SK-N-SH (cell line): ENCODE measurements at regions not wholly inside any gene's neighbourhood (a gene's known extent, or its start where the extent isn't known, plus 50 kb on each side); places are given as distances from the start of the nearest gene placed in this dataset.

ENCODE experiments used
- CTCF ChIA-PET: fragments of 300-600, 350-600 bp; formaldehyde crosslinking; extraction: SDS; loops from one replicate; lab custom pipeline; 2021; lab: Yijun Ruan, JAX
- POLR2A ChIA-PET: fragments of 350-600 bp; sonication (Branson Sonifier 250); formaldehyde crosslinking; extraction: SDS; loops from one replicate; lab custom pipeline; 2020; ENCODE audit warnings: antibody characterized with exemption, inconsistent platforms; lab: Yijun Ruan, JAX
- DNase-seq: peaks from one replicate; pipeline ENCODE4 v3.0.0; 2012
- H2AFZ ChIP-seq: fragments of 200-600 bp; sonication (generic); 2 replicates; pipeline ENCODE4 v1.8.1; 2016; ENCODE audit warnings: antibody characterized with exemption, mild to moderate bottlenecking, low read depth
- H3F3A ChIP-seq: fragments of 200-600 bp; sonication (generic); replicated peaks from 2 replicates; pipeline ENCODE3; 2016; ENCODE audit warnings: antibody characterized with exemption, mild to moderate bottlenecking; ENCODE audit not compliant: insufficient read depth
- H3K27ac ChIP-seq, 2 experiments: fragments of 200-500 bp in 1 of 2; fragments of 200-600 bp in 1 of 2; sonication (Bioruptor generic) in 1 of 2; sonication (generic), shearing (Covaris generic) in 1 of 2; 2 replicates each; pipeline versions ENCODE4 v1.5.1 to v1.6.1; 2014 to 2016; ENCODE audit warnings: low read depth in 2 of 2, inconsistent platforms in 1 of 2, low read length in 1 of 2, mild to moderate bottlenecking in 1 of 2, mixed read lengths in 1 of 2
- H3K27me3 ChIP-seq: fragments of 200-600 bp; sonication (generic), shearing (Covaris generic); 2 replicates; pipeline ENCODE4 v1.6.1; 2016; ENCODE audit warnings: mixed run types; ENCODE audit not compliant: insufficient read depth
- H3K36me3 ChIP-seq, 2 experiments: fragments of 200-500 bp in 1 of 2; fragments of 200-600 bp in 1 of 2; sonication (Bioruptor generic) in 1 of 2; sonication (generic) in 1 of 2; replicated peaks in 1 of 2; 2 replicates each; pipeline versions ENCODE3 to v1.5.1; 2014 to 2016; ENCODE audit warnings: low read length in 1 of 2, mild to moderate bottlenecking in 1 of 2; ENCODE audit not compliant: insufficient read depth in 2 of 2, control insufficient read depth in 1 of 2
- H3K4me1 ChIP-seq, 2 experiments: fragments of 200-500 bp in 1 of 2; fragments of 200-600 bp in 1 of 2; sonication (Bioruptor generic) in 1 of 2; sonication (generic), shearing (Covaris generic) in 1 of 2; 2 replicates each; pipeline versions ENCODE4 v1.5.1 to v1.6.1; 2014 to 2016; ENCODE audit warnings: low read depth in 1 of 2, low read length in 1 of 2, mixed run types in 1 of 2; ENCODE audit not compliant: insufficient read depth in 2 of 2, control insufficient read depth in 1 of 2
- H3K4me2 ChIP-seq: fragments of 200-600 bp; sonication (generic), shearing (Covaris generic); 2 replicates; pipeline ENCODE4 v1.6.1; 2017; ENCODE audit warnings: mixed run types
- H3K4me3 ChIP-seq, 2 experiments: fragments of 200-500 bp in 1 of 2; fragments of 200-600 bp in 1 of 2; sonication (Bioruptor generic) in 1 of 2; sonication (generic), shearing (Covaris generic) in 1 of 2; 2 replicates each; pipeline versions ENCODE4 v1.5.1 to v1.8.1; 2014 to 2016; ENCODE audit warnings: low read depth in 2 of 2, inconsistent platforms in 1 of 2, low read length in 1 of 2, mild to moderate bottlenecking in 1 of 2, mixed read lengths in 1 of 2, moderate library complexity in 1 of 2
- H3K79me2 ChIP-seq: fragments of 200-600 bp; sonication (generic); 2 replicates; pipeline ENCODE4 v1.8.1; 2017; ENCODE audit warnings: mild to moderate bottlenecking; ENCODE audit not compliant: insufficient read depth
- H3K9ac ChIP-seq: fragments of 200-600 bp; sonication (generic); 2 replicates; pipeline ENCODE4 v1.6.1; 2017; ENCODE audit warnings: mixed run types
- H3K9me2 ChIP-seq: fragments of 200-600 bp; sonication (generic); 2 replicates; pipeline ENCODE4 v1.6.1; 2017; ENCODE audit warnings: mixed run types
- H3K9me3 ChIP-seq: fragments of 200-600 bp; sonication (generic); 2 replicates; pipeline ENCODE4 v1.6.1; 2017; ENCODE audit warnings: mixed run types, mild to moderate bottlenecking, moderate library complexity
- H4K20me1 ChIP-seq: fragments of 200-600 bp; sonication (generic); 2 replicates; pipeline ENCODE4 v1.6.1; 2017; ENCODE audit warnings: mild to moderate bottlenecking, mixed run types; ENCODE audit not compliant: insufficient read depth
- CHD2 ChIP-seq: fragments of 150-350 bp; IDR thresholded peaks from 2 replicates; pipeline ENCODE4 v1.6.1; 2018; ENCODE audit warnings: low read length; ENCODE audit not compliant: partially characterized antibody
- ELF1 ChIP-seq: IDR thresholded peaks from 2 replicates; pipeline ENCODE4 v1.4.0; 2012
- EZH2phosphoT487 ChIP-seq: fragments of 200-600 bp; sonication (generic); IDR thresholded peaks from 2 replicates; pipeline ENCODE4 v1.6.1; 2017; ENCODE audit warnings: low read depth, mixed run types, mild to moderate bottlenecking, antibody characterized with exemption, moderate library complexity, borderline replicate concordance
- FOXJ3 ChIP-seq: sonication (generic); formaldehyde crosslinking; IDR thresholded peaks from 2 replicates; pipeline ENCODE4 v1.5.1; 2020; ENCODE audit warnings: mild to moderate bottlenecking, missing genetic modification reagents
- JUND ChIP-seq: IDR thresholded peaks from 2 replicates; pipeline ENCODE4 v1.4.0; 2012
- RAD21 ChIP-seq: IDR thresholded peaks from 2 replicates; pipeline ENCODE4 v1.6.1; 2012; ENCODE audit warnings: mild to moderate bottlenecking, low read length
- RFX5 ChIP-seq: IDR thresholded peaks from 2 replicates; pipeline ENCODE4 v1.6.1; 2012; ENCODE audit warnings: mild to moderate bottlenecking, improper control_type of control experiment, low read length
- SIN3A ChIP-seq: IDR thresholded peaks from 2 replicates; pipeline ENCODE4 v1.6.1; 2012; ENCODE audit warnings: low read depth, mild to moderate bottlenecking, low read length, moderate library complexity, borderline replicate concordance
- SMC3 ChIP-seq: IDR thresholded peaks from 2 replicates; pipeline ENCODE4 v1.6.1; 2012; ENCODE audit warnings: low read depth, low read length, improper control_type of control experiment
- TAF1 ChIP-seq: IDR thresholded peaks from 2 replicates; pipeline ENCODE4 v1.6.1; 2012; ENCODE audit warnings: low read depth, mild to moderate bottlenecking, low read length, moderate library complexity, borderline replicate concordance
- YY1 ChIP-seq: IDR thresholded peaks from 2 replicates; pipeline ENCODE4 v1.4.0; 2012; ENCODE audit warnings: low read depth, mild to moderate bottlenecking
- WGBS: methylation state at CpG from one replicate; pipeline ENCODE4 v1.1.6; 2017; ENCODE audit warnings: low lambda C conversion rate; 5-methylcytosine and 5-hydroxymethylcytosine counted together
- TF ChIP-seq, protein P1 (sequence below): fragments of 200-600 bp; sonication (generic); IDR thresholded peaks from 2 replicates; pipeline ENCODE4 v1.6.1; 2017; ENCODE audit warnings: antibody characterized with exemption, mild to moderate bottlenecking, moderate library complexity
- TF ChIP-seq, protein P2 (sequence below): IDR thresholded peaks from 2 replicates; pipeline ENCODE4 v1.4.0; 2012; ENCODE audit warnings: low read depth

DNA sequence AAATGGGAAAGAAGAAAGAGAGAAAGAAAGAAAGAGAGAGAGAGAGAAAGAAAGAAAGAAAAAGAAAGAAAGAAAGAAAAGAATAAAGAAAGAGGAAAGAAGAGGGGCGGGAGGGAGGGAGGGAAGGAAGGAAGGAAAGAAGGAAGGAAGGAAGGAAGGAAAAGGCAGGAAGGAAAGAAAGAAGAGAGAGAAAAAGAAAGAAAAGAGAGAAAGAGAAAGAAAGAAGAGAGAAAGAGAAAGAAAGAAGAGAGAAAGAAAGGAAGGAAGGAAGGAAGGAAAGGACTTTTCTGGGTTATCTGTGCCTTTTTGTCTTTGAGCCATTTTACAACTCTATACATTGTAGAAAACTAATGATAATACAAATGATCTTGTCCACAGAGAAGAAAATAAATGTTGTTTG is 136.6 kb upstream of the SMAD3 start:
- 90% methylated on average over 1 of the region's 1 CpG for WGBS
- CTCF ChIA-PET, result interaction anchor here (1.6 to 3.5 kb wide), 2 partner anchors 11 to 17 kb away, joined by 3 to 11 read pairs; no protein-coding TSS in a partner anchor

DNA sequence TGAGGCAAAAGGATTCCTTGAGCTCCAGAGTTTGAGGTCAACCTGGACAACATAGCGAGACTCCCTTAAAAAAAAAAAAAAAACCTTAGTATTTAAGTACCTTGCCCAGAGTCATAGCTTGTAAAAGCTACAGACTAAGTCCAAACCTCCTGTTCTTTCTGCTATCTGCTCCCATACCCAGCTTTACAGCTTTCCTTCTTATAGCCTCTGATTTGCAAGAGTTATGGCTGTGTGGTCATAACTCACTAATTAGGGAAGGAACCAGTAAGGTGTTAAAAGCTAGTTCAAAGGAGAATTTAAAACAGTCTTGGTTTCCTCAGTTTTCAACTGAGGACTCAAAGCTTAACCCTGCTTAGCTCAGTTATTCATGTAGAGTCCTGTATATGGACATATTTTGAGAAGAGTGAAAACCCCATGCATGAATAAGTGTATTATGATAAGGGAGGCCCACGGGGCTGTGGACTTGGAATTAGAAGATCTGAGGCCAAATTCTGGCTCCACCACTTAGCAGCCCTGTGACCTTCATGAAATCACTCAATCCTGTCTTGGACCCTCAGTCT is 135.5 kb upstream of the SMAD3 start:
- no peak overlapping the region for H3K27ac ChIP-seq
- no peaks in the 10 kb centered on the region for H4K20me1 ChIP-seq
- no peak for DNase-seq
- POLR2A ChIA-PET, result no interaction called here
- no peaks in the 10 kb centered on the region for H3K79me2 ChIP-seq
- no peak overlapping the region for H3K9ac ChIP-seq
- no peak for TF ChIP-seq CHD2
- TF ChIP-seq FOXJ3, result no peak
- TF ChIP-seq, protein P1, sequence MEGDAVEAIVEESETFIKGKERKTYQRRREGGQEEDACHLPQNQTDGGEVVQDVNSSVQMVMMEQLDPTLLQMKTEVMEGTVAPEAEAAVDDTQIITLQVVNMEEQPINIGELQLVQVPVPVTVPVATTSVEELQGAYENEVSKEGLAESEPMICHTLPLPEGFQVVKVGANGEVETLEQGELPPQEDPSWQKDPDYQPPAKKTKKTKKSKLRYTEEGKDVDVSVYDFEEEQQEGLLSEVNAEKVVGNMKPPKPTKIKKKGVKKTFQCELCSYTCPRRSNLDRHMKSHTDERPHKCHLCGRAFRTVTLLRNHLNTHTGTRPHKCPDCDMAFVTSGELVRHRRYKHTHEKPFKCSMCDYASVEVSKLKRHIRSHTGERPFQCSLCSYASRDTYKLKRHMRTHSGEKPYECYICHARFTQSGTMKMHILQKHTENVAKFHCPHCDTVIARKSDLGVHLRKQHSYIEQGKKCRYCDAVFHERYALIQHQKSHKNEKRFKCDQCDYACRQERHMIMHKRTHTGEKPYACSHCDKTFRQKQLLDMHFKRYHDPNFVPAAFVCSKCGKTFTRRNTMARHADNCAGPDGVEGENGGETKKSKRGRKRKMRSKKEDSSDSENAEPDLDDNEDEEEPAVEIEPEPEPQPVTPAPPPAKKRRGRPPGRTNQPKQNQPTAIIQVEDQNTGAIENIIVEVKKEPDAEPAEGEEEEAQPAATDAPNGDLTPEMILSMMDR, result no peak
- TF ChIP-seq SMC3, result no peak
- TF ChIP-seq RAD21, result no peak
- no peak for TF ChIP-seq EZH2phosphoT487
- no peak for TF ChIP-seq RFX5
- no peak for TF ChIP-seq SIN3A
- no peak for TF ChIP-seq YY1
- TF ChIP-seq TAF1, result no peak
- TF ChIP-seq JUND, result no peak
- TF ChIP-seq, all 33 proteins: peak for 0
- 98% methylated on average over 2 of the region's 2 CpGs for WGBS
- Histone ChIP-seq H3K4me1 (peaks cover 9 to 19% of the 10 kb centered on the region in 2 experiments; a peak in 3 of 4 replicates), H3K4me2 (no peak overlapping the region), H3K9me3 (no peaks in the 10 kb centered on the region), H3K27me3 (no peaks in the 10 kb centered on the region), H2AFZ (no peak overlapping the region), H3K9me2 (no peaks in the 10 kb centered on the region), H3F3A (peaks cover 17% of the 10 kb centered on the region), H3K4me3 (no peak overlapping the region), H3K36me3 (no peaks in the 10 kb centered on the region)
- CTCF ChIA-PET, result interaction anchor here (2.2 to 7.4 kb wide), 2 partner anchors 17 to 26 kb away, joined by 5 to 44 read pairs; no protein-coding TSS in a partner anchor

More for the DNA sequence above, 136.6 kb upstream of the SMAD3 start:
- Histone ChIP-seq H3K79me2 (no peaks in the 10 kb centered on the region), H3K9ac (no peak overlapping the region), H3K9me3 (no peaks in the 10 kb centered on the region), H3K36me3 (no peaks in the 10 kb centered on the region), H3K27ac (no peak overlapping the region), H3K4me2 (no peak overlapping the region), H3K4me3 (no peak overlapping the region), H3K4me1 (peaks cover 9 to 19% of the 10 kb centered on the region in 2 experiments; a peak in 3 of 4 replicates), H4K20me1 (no peaks in the 10 kb centered on the region), H3K9me2 (no peaks in the 10 kb centered on the region), H2AFZ (no peak overlapping the region), H3F3A (peaks cover 17% of the 10 kb centered on the region), H3K27me3 (no peaks in the 10 kb centered on the region)
- no peak for DNase-seq
- POLR2A ChIA-PET, result no interaction called here
- TF ChIP-seq, protein P2, sequence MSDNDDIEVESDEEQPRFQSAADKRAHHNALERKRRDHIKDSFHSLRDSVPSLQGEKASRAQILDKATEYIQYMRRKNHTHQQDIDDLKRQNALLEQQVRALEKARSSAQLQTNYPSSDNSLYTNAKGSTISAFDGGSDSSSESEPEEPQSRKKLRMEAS, result no peak
- TF ChIP-seq ELF1 (no peak), EZH2phosphoT487 (no peak)
